ENCODE measurements at regions not wholly inside any gene's neighbourhood (a gene's known extent, or its start where the extent isn't known, plus 50 kb on each side); places are given as distances from the start of the nearest gene placed in this dataset.

GRCh38 chr6:43836507-43837240 lies 66.7 kb downstream of the VEGFA start:
- TF ChIP-seq EZH2phosphoT487 (conservative IDR thresholded peaks at IDR 0.05; ENCODE audit: low read length): no peak
- TF ChIP-seq, protein P1, sequence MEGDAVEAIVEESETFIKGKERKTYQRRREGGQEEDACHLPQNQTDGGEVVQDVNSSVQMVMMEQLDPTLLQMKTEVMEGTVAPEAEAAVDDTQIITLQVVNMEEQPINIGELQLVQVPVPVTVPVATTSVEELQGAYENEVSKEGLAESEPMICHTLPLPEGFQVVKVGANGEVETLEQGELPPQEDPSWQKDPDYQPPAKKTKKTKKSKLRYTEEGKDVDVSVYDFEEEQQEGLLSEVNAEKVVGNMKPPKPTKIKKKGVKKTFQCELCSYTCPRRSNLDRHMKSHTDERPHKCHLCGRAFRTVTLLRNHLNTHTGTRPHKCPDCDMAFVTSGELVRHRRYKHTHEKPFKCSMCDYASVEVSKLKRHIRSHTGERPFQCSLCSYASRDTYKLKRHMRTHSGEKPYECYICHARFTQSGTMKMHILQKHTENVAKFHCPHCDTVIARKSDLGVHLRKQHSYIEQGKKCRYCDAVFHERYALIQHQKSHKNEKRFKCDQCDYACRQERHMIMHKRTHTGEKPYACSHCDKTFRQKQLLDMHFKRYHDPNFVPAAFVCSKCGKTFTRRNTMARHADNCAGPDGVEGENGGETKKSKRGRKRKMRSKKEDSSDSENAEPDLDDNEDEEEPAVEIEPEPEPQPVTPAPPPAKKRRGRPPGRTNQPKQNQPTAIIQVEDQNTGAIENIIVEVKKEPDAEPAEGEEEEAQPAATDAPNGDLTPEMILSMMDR (IDR thresholded peaks at IDR 0.05; ENCODE audit: insufficient read depth, low read length, poor library complexity, severe bottlenecking): no peak
- Histone ChIP-seq H3K9ac (ENCODE audit: low read length) (no peak overlapping the region), H3F3A (ENCODE audit: insufficient read depth) (no peaks in the 10 kb centered on the region), H3K79me2 (ENCODE audit: insufficient read depth, low read length) (no peaks in the 10 kb centered on the region), H3K4me2 (ENCODE audit: low read depth, low read length, poor library complexity, severe bottlenecking) (no peak overlapping the region), H4K20me1 (ENCODE audit: low read depth, low read length) (no peaks in the 10 kb centered on the region), H3K9me3 (ENCODE audit: insufficient read depth, low read length) (no peaks in the 10 kb centered on the region), H3K4me3 (ENCODE audit: insufficient read depth, low read length, poor library complexity, severe bottlenecking) (no peak overlapping the region), H3K36me3 (ENCODE audit: low read length) (no peaks in the 10 kb centered on the region), H3K9me2 (replicated peaks; ENCODE audit: insufficient read depth, low read length) (no peaks in the 10 kb centered on the region), H2AFZ (ENCODE audit: low read depth, low read length, severe bottlenecking) (no peak overlapping the region), H3K27me3 (ENCODE audit: low read length) (no peaks in the 10 kb centered on the region), H3K27ac (ENCODE audit: low read depth, low read length) (no peak overlapping the region)

All from SU-DHL-6 (cell line).